ENCODE measurements at regions not wholly inside any gene's neighbourhood (a gene's known extent, or its start where the extent isn't known, plus 50 kb on each side); places are given as distances from the start of the nearest gene placed in this dataset.
"Not testable (repeated sequence)": the region's sequence is repeated elsewhere in the genome, so short reads cannot be mapped to it uniquely, and the experiment has no call there.

DNA sequence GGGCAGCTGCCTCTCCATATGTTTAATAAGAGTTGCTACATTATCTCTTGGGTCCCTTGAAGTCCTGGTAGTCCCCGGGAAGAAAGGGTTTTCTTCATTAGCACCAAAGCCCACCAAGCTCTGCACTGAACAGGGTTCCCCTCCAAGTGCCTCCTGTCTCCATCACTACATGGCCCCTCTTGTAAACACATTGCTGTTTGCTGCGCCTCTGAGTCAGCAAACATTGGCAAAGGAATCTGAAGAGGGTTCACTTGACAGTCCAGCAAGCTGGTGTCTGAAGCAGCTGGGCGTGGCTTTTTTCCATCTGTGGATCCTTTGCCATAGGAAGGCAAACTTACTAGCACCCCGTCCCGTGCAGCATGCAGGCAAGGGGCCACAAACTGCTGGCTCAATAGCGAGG, 82.8 kb downstream of the TEX51 start:
- Mint-ChIP-seq H3K4me1 (ENCODE audit: low read depth) (no peaks in the 10 kb centered on the region), H3K36me3 (ENCODE audit: low read depth) (no peaks in the 10 kb centered on the region), H3K27me3 (ENCODE audit: low read depth) (peaks cover 15% of the 10 kb centered on the region), H3K27ac (ENCODE audit: unreplicated experiment) (no peak overlapping the region), H3K4me3 (ENCODE audit: unreplicated experiment) (no peak overlapping the region), H3K9me3 (ENCODE audit: low read depth) (peaks cover 4% of the 10 kb centered on the region)
- TF ChIP-seq CTCF (IDR thresholded peaks at IDR 0.05): no peak
- DNase-seq (ENCODE audit: low spot score): no peak

GRCh38 chr2:126982935-126983334, 84.2 kb downstream of the TEX51 start:
- H3K36me3 Mint-ChIP-seq (ENCODE audit: low read depth): no peaks in the 10 kb centered on the region
- no peak overlapping the region for H3K4me3 Mint-ChIP-seq (ENCODE audit: unreplicated experiment)
- TF ChIP-seq CTCF (IDR thresholded peaks at IDR 0.05): no peak
- no peak for DNase-seq (ENCODE audit: low spot score)
- peaks cover 19% of the 10 kb centered on the region for H3K27me3 Mint-ChIP-seq (ENCODE audit: low read depth)
- H3K4me1 Mint-ChIP-seq (ENCODE audit: low read depth): no peaks in the 10 kb centered on the region
- H3K9me3 Mint-ChIP-seq (ENCODE audit: low read depth): peaks cover 4% of the 10 kb centered on the region
- H3K27ac Mint-ChIP-seq (ENCODE audit: unreplicated experiment): no peak overlapping the region

DNA sequence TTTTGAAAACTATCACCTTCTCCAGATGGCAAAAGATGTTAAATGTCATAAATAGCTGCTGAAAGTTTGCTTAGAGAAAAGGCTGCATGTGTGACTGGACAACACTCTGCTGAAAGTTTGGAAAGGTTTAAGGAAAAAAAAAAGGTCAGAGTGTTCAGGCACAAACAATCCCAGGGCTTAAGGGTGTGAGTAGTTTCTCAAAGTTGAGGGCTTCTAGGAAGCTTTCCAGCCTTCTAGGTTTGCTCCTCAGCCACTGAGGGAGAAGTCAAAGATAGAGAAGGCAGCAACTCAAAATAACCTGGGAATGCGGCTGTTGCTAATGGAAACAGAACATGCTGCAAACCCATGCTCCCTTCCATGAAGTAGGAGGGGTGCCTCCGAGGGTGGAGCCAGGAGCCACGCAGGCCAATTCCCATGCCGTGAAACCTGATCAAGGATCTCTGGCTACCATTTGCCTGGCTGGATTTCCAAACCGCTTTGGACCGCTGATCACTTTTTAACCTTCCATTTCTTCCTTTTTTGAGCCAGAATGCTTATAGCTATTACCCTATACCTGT, 88.0 kb downstream of the TEX51 start:
- TF ChIP-seq CTCF (IDR thresholded peaks at IDR 0.05): no peak
- DNase-seq (ENCODE audit: low spot score): no peak
- no peak overlapping the region for H3K4me3 Mint-ChIP-seq (ENCODE audit: unreplicated experiment)
- H3K36me3 Mint-ChIP-seq (ENCODE audit: low read depth): peaks cover 2% of the 10 kb centered on the region
- no peak overlapping the region for H3K27ac Mint-ChIP-seq (ENCODE audit: unreplicated experiment)
- H3K27me3 Mint-ChIP-seq (ENCODE audit: low read depth): peaks cover 35% of the 10 kb centered on the region
- H3K4me1 Mint-ChIP-seq (ENCODE audit: low read depth): no peaks in the 10 kb centered on the region
- peaks cover 7% of the 10 kb centered on the region for H3K9me3 Mint-ChIP-seq (ENCODE audit: low read depth)

DNA sequence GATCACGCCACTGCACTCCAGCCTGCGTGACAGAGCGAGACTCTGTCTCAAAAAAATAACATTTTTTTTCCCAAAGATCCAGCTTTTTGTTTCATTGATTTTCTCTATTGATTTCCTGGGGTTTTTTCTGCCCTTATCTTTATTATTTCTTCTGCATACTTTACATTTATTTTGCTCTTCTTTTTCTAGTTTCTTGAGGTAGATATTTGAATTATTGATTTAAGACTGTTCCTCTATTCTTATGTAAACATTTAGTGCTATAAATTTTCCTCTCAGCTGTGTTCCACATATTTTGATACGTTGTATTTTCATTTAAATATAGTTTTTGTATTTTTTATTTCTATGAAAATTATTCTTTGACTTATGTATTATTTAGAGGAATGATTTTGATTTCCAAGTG, 89.8 kb downstream of the TEX51 start:
- H3K9me3 Mint-ChIP-seq (ENCODE audit: low read depth): peaks cover 7% of the 10 kb centered on the region
- DNase-seq (ENCODE audit: low spot score): no peak

DNA sequence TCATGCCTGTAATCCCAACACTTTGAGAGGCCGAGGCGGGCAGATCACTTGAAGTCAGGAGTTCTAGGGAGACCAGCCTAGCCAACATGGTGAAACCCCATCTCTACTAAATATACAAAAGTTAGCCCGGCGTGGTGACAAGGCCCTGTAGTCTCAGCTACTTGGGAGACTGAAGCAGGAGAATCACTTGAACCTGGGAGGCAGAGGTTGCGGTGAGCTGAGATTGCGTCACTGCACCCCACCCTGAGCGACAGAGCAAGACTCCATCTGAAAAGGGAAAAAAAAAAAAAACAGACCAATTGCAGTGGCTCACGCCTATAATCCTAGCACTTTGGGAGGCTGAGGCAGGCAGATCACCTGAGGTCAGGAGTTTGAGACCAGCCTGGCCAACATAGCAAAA, 90.4 kb downstream of the TEX51 start:
- not testable (repeated sequence) for H3K4me1 Mint-ChIP-seq (ENCODE audit: low read depth); DNase-seq (ENCODE audit: low spot score); H3K4me3 Mint-ChIP-seq (ENCODE audit: unreplicated experiment); H3K9me3 Mint-ChIP-seq (ENCODE audit: low read depth); H3K36me3 Mint-ChIP-seq (ENCODE audit: low read depth); H3K27ac Mint-ChIP-seq (ENCODE audit: unreplicated experiment)
- H3K27me3 Mint-ChIP-seq (ENCODE audit: low read depth): peaks cover 40% of the 10 kb centered on the region

More for the DNA sequence above, 89.8 kb downstream of the TEX51 start:
- Mint-ChIP-seq H3K4me3 (ENCODE audit: unreplicated experiment) (no peak overlapping the region), H3K36me3 (ENCODE audit: low read depth) (peaks cover 2% of the 10 kb centered on the region), H3K27me3 (ENCODE audit: low read depth) (peaks cover 40% of the 10 kb centered on the region), H3K27ac (ENCODE audit: unreplicated experiment) (no peak overlapping the region), H3K4me1 (ENCODE audit: low read depth) (no peaks in the 10 kb centered on the region)
- no peak for TF ChIP-seq CTCF (IDR thresholded peaks at IDR 0.05)

DNA sequence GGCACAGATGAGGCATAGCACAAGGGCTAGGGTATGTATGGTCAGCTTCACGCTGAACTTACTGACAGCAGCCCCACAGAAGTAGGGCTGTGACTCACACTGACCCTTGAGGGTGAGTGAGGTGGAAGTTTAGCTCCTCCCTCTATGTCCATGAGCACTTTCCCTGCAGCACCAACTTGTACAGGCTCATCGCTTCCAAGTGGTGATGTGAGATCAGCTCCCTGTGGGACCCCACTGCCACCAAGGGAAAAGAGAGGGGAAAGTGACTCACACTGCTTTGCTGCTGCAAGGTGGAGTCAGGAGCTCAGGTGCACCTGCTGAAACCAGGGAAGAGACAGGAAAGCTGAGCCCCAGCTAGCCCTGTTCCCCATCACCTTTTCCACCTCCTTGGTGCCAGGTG, 91.5 kb downstream of the TEX51 start:
- no peak for DNase-seq (ENCODE audit: low spot score)
- no peak overlapping the region for H3K4me3 Mint-ChIP-seq (ENCODE audit: unreplicated experiment)
- H3K4me1 Mint-ChIP-seq (ENCODE audit: low read depth): no peaks in the 10 kb centered on the region
- no peak overlapping the region for H3K27ac Mint-ChIP-seq (ENCODE audit: unreplicated experiment)
- H3K9me3 Mint-ChIP-seq (ENCODE audit: low read depth): peaks cover 7% of the 10 kb centered on the region
- H3K27me3 Mint-ChIP-seq (ENCODE audit: low read depth): peaks cover 38% of the 10 kb centered on the region
- H3K36me3 Mint-ChIP-seq (ENCODE audit: low read depth): peaks cover 2% of the 10 kb centered on the region
- no peak for TF ChIP-seq CTCF (IDR thresholded peaks at IDR 0.05)

Data from chondrocyte (in vitro differentiated cells).